Fibroblast of mammary gland (primary cell): ENCODE measurements at regions not wholly inside any gene's neighbourhood (a gene's known extent, or its start where the extent isn't known, plus 50 kb on each side); places are given as distances from the start of the nearest gene placed in this dataset.
"Not testable (repeated sequence)": the region's sequence is repeated elsewhere in the genome, so short reads cannot be mapped to it uniquely, and the experiment has no call there.

Experiments
- DNase-seq: peaks from one replicate; pipeline ENCODE4 v3.0.0-alpha.2; 2010; ENCODE audit warnings: low read depth
- H3K4me3 ChIP-seq: 2 replicates; pipeline ENCODE4 v1.5.1; 2011; ENCODE audit warnings: low read depth, mild to moderate bottlenecking, low read length, moderate library complexity; ENCODE audit not compliant: control insufficient read depth
- TF ChIP-seq, protein P1 (sequence below): conservative IDR thresholded peaks from 2 replicates; pipeline ENCODE4 v1.5.1; 2011; ENCODE audit warnings: low read depth, low read length, inconsistent platforms; ENCODE audit not compliant: control insufficient read depth, insufficient read depth

DNA sequence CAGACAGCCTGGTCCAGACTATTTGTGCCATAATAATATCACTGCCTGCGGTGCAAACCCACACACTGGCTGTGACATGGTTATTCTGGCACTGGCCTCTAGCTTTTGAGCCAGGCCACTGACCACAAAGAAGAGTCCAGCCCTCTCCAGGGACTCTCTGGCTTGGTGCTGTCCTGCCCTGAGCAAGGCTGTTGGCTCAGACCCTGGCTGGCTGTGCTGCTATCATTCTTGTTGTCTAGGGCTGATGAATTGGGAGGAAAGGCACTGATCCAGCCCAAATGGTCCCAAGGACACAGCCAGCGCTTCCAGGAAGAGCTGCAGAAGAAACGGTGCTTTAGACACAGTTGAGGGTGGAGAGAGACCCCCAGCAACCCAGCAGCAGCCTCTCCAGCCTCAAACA, 80.8 kb downstream of the TMEM130 start:
- H3K4me3 ChIP-seq, result no peak overlapping the region
- TF ChIP-seq, protein P1, sequence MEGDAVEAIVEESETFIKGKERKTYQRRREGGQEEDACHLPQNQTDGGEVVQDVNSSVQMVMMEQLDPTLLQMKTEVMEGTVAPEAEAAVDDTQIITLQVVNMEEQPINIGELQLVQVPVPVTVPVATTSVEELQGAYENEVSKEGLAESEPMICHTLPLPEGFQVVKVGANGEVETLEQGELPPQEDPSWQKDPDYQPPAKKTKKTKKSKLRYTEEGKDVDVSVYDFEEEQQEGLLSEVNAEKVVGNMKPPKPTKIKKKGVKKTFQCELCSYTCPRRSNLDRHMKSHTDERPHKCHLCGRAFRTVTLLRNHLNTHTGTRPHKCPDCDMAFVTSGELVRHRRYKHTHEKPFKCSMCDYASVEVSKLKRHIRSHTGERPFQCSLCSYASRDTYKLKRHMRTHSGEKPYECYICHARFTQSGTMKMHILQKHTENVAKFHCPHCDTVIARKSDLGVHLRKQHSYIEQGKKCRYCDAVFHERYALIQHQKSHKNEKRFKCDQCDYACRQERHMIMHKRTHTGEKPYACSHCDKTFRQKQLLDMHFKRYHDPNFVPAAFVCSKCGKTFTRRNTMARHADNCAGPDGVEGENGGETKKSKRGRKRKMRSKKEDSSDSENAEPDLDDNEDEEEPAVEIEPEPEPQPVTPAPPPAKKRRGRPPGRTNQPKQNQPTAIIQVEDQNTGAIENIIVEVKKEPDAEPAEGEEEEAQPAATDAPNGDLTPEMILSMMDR, result no peak
- no peak for DNase-seq

- not testable (repeated sequence) for H3K4me3 ChIP-seq, DNase-seq
Observed at GRCh38 chr7:98794453-98794852, 75.4 kb downstream of the TMEM130 start.

- DNase-seq, result no peak
- no peak overlapping the region for H3K4me3 ChIP-seq
- TF ChIP-seq, protein P1, result no peak
Observed at GRCh38 chr7:98795741-98796493, 73.9 kb downstream of the TMEM130 start.
